Stimulated activated CD4-positive, alpha-beta T cell treated with anti-CD3 and anti-CD28 coated beads, Interleukin-15, amount 100 ng/mL, for 48 hours (primary cell): ENCODE measurements at regions not wholly inside any gene's neighbourhood (a gene's known extent, or its start where the extent isn't known, plus 50 kb on each side); places are given as distances from the start of the nearest gene placed in this dataset.

Experiments
- DNase-seq, 2 donors: peaks; one replicate each; pipeline ENCODE4 v3.0.0-alpha.2; 2020; ENCODE audit warnings: low read depth in 2 of 2

- no peak for DNase-seq
These were observed 301.5 kb upstream of the DAB1 start for GRCh38 chr1:57725318-57725717.

DNA sequence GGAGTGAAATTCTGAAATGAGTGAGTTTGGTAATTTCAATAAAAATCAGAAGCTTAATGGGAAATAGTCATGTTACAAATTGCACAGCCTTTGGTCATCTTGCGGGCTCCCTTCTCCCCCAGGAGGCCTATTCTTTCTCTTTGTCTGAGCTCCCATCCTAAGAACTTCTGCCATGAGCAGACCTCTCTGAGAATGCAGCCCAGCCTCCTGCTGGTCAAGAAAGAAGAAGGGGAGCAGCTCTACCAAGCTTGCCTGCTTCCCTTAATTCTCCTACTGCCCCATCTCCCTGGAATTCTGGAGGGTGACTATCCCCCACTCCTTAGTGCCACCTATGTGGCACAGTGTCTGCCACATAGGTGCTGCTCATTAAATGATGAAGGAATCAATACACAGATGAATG is 300.7 kb upstream of the DAB1 start:
- DNase-seq: no peak

DNA sequence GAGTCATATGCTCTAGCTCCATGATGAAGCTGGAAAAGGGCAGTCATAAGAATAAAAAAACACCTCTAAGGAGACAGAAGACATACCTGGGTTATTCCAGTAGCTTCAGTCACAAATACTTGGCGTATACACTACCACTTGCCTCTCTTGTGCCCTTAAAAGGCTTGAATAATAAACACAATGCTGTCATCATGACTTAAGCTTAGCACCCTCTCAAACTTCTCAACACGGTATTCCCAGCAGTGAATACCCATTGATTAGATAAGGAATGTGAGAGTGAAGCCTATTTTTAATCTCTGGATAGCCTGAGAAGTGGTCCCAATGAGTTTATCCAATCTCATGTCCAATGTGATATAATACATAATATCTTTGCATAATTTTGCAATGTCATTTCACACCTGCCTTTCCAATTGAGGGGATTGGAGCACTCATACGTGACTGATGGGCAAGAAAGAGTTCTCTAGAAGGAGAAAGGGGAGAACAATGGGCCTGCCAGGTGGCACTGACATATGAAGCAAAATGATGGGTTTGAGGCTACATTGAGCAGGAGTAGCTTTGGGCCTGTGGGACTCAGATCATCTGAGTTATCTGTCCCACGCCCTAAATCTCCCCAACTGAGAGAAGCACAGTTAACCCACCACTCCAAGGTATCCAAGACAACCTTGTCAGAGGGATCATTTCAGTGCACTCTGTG is 298.6 kb upstream of the DAB1 start:
- no peak for DNase-seq

GRCh38 chr1:57721001-57721400 is 297.1 kb upstream of the DAB1 start:
- DNase-seq: no peak

- DNase-seq: no peak
These were observed 295.4 kb upstream of the DAB1 start for GRCh38 chr1:57719274-57719673.

DNA sequence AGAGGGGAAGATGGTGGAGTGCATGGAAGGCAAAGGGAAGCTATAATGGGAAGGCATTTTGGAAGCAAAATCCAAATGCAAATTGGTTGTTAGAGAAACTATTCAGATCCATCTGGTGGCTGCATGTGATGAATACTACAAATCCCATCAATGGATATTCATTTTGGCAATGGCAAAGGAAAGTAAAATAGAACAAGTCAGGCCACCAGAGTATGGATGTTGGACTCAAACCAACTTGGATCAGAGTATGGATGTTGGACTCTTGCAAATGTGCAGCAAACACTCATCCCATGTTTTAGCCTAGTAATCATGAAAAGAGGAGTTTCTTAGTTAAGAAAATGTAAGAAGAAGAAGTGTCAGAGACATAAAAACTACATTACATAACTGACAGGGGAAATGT is 289.6 kb upstream of the DAB1 start:
- no peak for DNase-seq

DNA sequence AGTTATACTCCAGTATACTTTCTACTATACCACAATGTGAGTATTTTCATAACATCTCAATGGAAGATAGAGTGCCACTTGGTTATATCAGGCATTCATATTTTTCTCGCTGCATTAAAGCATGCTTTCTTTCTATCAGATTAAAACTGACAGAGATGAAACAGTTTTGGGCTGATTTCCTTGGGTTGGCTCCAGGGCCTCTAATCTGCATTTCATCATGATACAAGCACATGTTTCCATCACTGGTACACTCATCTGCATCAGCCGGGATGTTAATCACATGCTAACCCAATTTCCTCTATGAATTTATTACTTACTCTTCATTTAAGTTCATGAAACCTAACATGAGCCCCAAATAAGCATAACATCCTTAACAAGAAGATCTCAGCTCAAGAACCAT is 289.0 kb upstream of the DAB1 start:
- DNase-seq: no peak

DNA sequence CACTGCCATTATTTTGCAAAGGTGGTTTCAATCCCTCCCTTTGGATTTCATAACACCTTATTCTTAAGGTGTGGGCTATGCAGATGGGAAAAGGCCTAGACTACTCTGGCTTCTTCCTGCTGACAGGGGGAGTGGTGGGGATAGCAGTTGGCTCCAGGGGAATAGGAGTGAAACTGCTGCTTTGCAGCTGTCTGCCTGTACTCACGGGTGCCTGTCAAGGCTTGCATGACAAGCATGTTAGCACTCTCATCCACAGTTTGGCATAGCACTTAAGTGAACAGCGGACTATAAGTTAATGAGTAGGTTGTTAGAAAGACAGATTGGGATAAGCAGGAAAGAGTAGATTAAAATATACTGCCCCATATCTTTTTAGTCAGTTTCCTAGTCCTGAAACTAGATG is 287.5 kb upstream of the DAB1 start:
- DNase-seq: no peak

- no peak for DNase-seq
These were observed 283.8 kb upstream of the DAB1 start for GRCh38 chr1:57707631-57708030.

- DNase-seq: no peak
These were observed 281.0 kb upstream of the DAB1 start for GRCh38 chr1:57704811-57705210.

DNA sequence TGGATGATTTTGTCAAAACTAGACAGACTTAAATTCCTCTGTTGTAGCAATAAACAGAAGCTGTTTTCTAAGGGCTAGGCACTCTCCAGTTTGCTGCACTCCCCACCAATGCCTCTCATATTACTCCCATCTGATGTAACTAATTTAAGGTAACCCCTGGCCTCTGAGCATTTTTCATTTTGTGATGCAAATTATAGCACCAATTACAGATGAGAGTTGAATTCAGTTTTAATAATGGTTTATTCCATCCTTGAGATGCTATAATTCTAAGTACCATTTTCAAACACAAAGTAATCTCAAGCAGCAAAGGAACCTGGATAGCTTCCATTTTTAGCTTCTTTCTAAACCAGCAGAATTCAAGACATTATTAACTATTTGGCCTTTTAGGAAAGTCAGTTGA is 280.4 kb upstream of the DAB1 start:
- DNase-seq: no peak

- no peak for DNase-seq
These were observed 273.0 kb upstream of the DAB1 start for GRCh38 chr1:57696904-57697303.

DNA sequence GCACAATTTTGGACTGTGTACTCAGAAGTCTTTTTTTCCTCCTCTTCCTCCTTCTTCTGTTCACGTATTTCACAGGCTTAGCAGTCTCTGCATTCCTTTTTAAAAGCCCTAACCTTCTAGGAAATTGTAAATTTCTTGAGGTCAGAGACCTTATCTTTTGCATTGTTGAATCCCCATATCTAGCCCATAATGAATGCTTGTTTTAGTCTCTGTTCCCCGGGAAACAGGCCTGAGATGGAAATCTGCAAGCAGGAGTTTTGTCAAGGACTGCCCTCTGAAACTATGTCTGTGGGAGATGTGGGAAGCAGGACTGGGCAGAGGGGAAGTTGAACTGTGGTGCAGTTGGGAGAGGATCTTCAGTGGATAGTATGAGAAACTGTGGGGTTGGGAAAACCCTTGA is 272.2 kb upstream of the DAB1 start:
- DNase-seq: no peak

- DNase-seq: no peak
These were observed 262.4 kb upstream of the DAB1 start for GRCh38 chr1:57686306-57686705.

GRCh38 chr1:57683037-57683942 is 259.4 kb upstream of the DAB1 start:
- no peak for DNase-seq

DNA sequence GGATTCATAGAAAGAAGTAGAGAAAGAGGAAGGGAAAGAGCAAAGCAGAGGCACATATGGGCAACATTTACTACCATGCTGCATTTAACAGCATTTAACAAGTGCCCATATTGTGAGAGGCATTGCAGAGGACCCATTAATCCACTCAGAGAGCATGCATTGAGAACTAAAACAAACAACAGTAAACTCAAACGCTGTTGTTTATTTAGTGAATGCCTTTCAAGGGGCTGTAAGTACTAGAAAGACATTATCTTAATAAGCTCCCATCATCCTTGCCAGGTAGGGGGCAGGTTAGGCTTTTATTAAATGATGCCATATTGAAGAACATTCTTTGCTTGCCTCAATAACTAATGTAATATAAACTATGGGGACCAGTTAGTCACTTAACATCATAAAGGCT is 254.3 kb upstream of the DAB1 start:
- no peak for DNase-seq

- no peak for DNase-seq
These were observed 251.9 kb upstream of the DAB1 start for GRCh38 chr1:57675776-57676175.

DNA sequence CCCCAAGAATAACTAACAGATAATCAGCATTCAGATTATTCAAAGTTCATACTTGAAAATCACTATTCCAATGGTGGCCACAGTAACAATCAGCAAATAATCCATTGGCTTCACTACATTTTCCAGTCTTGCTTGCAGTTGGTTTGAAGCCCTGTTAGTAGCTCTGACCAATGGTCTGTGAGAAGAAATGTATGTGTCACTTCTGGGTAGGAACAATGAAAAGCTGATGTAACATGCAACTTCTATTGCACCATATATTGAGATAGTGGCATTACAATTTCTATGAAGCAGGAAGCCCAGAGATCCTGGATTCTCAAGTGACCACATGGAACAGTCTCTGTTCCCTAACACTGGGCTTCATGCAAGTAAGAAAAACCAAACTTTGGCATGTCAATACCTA is 250.9 kb upstream of the DAB1 start:
- DNase-seq: no peak

DNA sequence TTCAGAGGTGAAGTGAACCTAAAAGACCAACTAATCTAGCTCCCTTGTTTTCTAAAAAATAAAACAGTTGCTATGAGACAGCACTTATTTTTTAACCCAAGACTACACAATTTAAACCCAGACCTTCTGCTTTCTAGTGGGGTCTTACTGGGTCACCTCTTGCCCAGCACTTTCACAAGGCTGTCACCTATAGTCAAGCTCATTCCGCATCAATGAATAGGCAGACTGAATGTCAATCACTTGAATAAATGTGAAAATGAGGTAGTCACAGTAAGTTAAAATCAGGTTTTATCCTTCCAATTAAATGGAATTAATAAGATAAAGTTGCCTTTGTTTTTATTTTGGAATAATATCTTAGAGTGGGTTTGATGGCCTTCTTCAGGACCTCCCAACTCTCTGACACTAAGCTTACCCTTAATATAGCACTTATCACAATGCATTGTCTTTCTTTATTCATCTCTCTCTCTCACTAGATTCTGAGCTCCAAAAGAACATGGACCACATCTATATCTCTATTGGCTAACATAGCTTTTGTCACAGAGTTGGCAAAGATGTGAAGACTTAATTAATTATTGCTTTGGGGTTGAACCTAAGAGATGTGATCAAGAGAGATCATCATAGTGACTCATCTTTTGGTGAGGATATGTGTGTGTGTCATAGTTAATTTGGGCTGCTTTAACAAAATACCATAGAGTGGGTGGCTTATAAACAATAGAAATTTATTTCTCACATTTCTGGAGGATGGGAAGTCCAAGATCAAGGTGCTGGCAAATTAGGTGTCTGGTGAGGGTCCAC is 248.7 kb upstream of the DAB1 start:
- no peak for DNase-seq

DNA sequence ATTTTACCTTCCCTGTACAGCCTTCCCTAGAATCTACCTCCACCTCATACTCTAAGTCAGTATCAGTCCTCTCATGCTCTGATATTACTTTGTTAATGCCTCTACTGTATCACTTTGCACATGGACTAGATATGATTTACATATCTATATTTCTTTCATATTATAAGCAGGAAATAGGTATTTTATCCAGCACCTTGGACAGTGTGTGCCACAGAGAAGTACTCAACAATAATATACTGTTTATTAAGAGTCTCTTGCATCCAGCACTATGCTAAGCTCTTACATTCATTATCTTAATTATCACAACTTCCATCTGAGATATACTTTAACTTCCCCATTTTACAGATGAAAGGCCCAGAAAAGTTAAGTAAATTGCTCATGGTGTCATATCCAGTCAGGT is 247.9 kb upstream of the DAB1 start:
- no peak for DNase-seq

- DNase-seq: no peak
These were observed 235.9 kb upstream of the DAB1 start for GRCh38 chr1:57659804-57660203.

GRCh38 chr1:57655161-57655560 is 231.3 kb upstream of the DAB1 start:
- no peak for DNase-seq

- no peak for DNase-seq
These were observed 220.8 kb upstream of the DAB1 start for GRCh38 chr1:57644667-57645066.
